ENCODE measurements at regions not wholly inside any gene's neighbourhood (a gene's known extent, or its start where the extent isn't known, plus 50 kb on each side); places are given as distances from the start of the nearest gene placed in this dataset.

- no peak for DNase-seq
These were observed 286.9 kb upstream of the CLINT1 start for GRCh38 chr5:158145827-158146226.

- DNase-seq: no peak
These were observed 284.1 kb upstream of the CLINT1 start for GRCh38 chr5:158143081-158143480.

- DNase-seq: no peak
These were observed 283.2 kb upstream of the CLINT1 start for GRCh38 chr5:158142156-158142555.

- DNase-seq: no peak
These were observed 281.3 kb upstream of the CLINT1 start for GRCh38 chr5:158140120-158140731.

- DNase-seq: no peak
These were observed 280.2 kb upstream of the CLINT1 start for GRCh38 chr5:158139161-158139560.

GRCh38 chr5:158135682-158136179, 276.8 kb upstream of the CLINT1 start:
- DNase-seq: no peak

GRCh38 chr5:158133369-158133768, 274.4 kb upstream of the CLINT1 start:
- no peak for DNase-seq

- DNase-seq: no peak
These were observed 268.6 kb upstream of the CLINT1 start for GRCh38 chr5:158127536-158127935.

GRCh38 chr5:158126442-158127405, 267.8 kb upstream of the CLINT1 start:
- DNase-seq: no peak

- DNase-seq: no peak
These were observed 265.8 kb upstream of the CLINT1 start for GRCh38 chr5:158124606-158125316.

- DNase-seq: no peak
These were observed 264.6 kb upstream of the CLINT1 start for GRCh38 chr5:158123595-158123994.

- DNase-seq: no peak
These were observed 262.7 kb upstream of the CLINT1 start for GRCh38 chr5:158121678-158122077.

GRCh38 chr5:158120760-158121159, 261.8 kb upstream of the CLINT1 start:
- DNase-seq: no peak

GRCh38 chr5:158119961-158120723, 261.2 kb upstream of the CLINT1 start:
- DNase-seq: no peak

GRCh38 chr5:158117467-158118160, 258.7 kb upstream of the CLINT1 start:
- no peak for DNase-seq

GRCh38 chr5:158116965-158117364, 258.0 kb upstream of the CLINT1 start:
- DNase-seq: no peak

GRCh38 chr5:158115468-158115867, 256.5 kb upstream of the CLINT1 start:
- DNase-seq: no peak

- no peak for DNase-seq
These were observed 249.2 kb upstream of the CLINT1 start for GRCh38 chr5:158108177-158108576.

- no peak for DNase-seq
These were observed 241.5 kb upstream of the CLINT1 start for GRCh38 chr5:158100373-158100888.

GRCh38 chr5:158099571-158100105, 240.7 kb upstream of the CLINT1 start:
- DNase-seq: no peak

GRCh38 chr5:158096835-158097234, 237.9 kb upstream of the CLINT1 start:
- no peak for DNase-seq

Measured in stimulated activated CD4-positive, alpha-beta T cell treated with anti-CD3 and anti-CD28 coated beads, Interleukin-4, amount 100 ng/mL, for 24 hours (primary cell).